Duodenal mucosa (tissue), 2 donors: ENCODE measurements at regions not wholly inside any gene's neighbourhood (a gene's known extent, or its start where the extent isn't known, plus 50 kb on each side); places are given as distances from the start of the nearest gene placed in this dataset.

Experiments
- H3K27ac ChIP-seq: one replicate; pipeline ENCODE4 v1.7.0; 2013; ENCODE audit warnings: low read depth, low read length
- H3K27me3 ChIP-seq, 2 donors: one replicate each; pipeline ENCODE4 v1.7.0; 2013; ENCODE audit warnings: low read length in 2 of 2, control low read depth in 1 of 2; ENCODE audit not compliant: insufficient read depth in 2 of 2, control insufficient read depth in 1 of 2
- H3K36me3 ChIP-seq, 2 donors: one replicate each; pipeline ENCODE4 v1.7.0; 2013; ENCODE audit warnings: low read length in 2 of 2, control low read depth in 1 of 2; ENCODE audit not compliant: insufficient read depth in 2 of 2, control insufficient read depth in 1 of 2
- H3K4me1 ChIP-seq, 2 donors: one replicate each; pipeline ENCODE4 v1.7.0; 2013; ENCODE audit warnings: low read length in 2 of 2, control low read depth in 1 of 2; ENCODE audit not compliant: insufficient read depth in 2 of 2, control insufficient read depth in 1 of 2
- H3K4me3 ChIP-seq, 2 donors: one replicate each; pipeline ENCODE4 v1.7.0; 2013; ENCODE audit warnings: low read length in 2 of 2, low read depth in 1 of 2
- H3K9ac ChIP-seq, 2 donors: one replicate each; pipeline ENCODE4 v1.7.0; 2013; ENCODE audit warnings: low read length in 2 of 2, low read depth in 1 of 2
- H3K9me3 ChIP-seq, 2 donors: one replicate each; pipeline ENCODE4 v1.7.0; 2013; ENCODE audit warnings: low read length in 2 of 2, control low read depth in 1 of 2; ENCODE audit not compliant: control insufficient read depth in 1 of 2

DNA sequence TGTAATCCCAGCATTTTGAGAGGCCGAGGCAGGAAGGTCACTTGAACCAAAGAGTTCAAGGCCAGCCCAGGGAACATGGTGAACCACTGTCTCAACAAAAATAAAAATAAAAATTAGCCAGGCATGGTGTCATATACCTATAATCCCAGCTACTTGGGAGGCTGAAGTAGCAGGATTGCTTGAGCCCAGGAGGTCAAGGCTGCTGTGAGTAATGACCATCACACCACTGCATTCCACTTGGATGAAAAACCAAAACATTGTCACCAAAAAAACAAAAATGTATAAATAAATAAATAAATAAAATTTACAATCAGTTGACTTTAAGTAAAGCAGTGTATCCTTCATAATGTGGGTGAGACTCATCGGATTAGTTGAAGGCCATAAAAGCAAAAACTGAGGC, 541.4 kb downstream of the CSNK1G3 start:
- Histone ChIP-seq H3K9me3 (no peaks in the 10 kb centered on the region), H3K4me1 (peaks cover 13 to 16% of the 10 kb centered on the region in 2 donors), H3K9ac (no peak overlapping the region), H3K27me3 (no peaks in the 10 kb centered on the region), H3K4me3 (no peak overlapping the region), H3K36me3 (no peaks in the 10 kb centered on the region), H3K27ac (no peak overlapping the region)

DNA sequence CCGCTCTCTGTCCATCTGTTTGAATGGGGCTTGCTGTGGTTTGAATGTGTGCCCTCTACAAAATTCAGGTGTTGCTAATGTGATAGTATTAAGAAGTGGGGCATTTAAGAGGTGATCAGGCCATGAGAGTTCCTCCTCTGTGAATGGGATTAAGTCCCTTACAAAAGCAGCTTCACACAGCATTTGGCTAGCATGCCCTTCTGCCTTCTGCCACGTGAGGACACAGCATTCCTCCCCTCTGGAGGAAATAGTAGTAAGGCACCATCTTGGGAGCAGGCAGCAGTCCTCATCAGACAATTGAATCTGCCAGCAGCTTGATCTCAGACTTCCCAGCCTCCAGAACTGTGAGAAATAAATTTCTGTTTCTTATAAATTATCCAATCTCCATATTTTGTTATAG, 540.2 kb downstream of the CSNK1G3 start:
- no peaks in the 10 kb centered on the region for H3K9me3 ChIP-seq
- H3K36me3 ChIP-seq, result no peaks in the 10 kb centered on the region
- no peaks in the 10 kb centered on the region for H3K27me3 ChIP-seq
- peaks cover 7 to 8% of the 10 kb centered on the region in 2 donors for H3K4me1 ChIP-seq
- H3K4me3 ChIP-seq, result no peak overlapping the region
- no peak overlapping the region for H3K9ac ChIP-seq
- H3K27ac ChIP-seq, result no peak overlapping the region

DNA sequence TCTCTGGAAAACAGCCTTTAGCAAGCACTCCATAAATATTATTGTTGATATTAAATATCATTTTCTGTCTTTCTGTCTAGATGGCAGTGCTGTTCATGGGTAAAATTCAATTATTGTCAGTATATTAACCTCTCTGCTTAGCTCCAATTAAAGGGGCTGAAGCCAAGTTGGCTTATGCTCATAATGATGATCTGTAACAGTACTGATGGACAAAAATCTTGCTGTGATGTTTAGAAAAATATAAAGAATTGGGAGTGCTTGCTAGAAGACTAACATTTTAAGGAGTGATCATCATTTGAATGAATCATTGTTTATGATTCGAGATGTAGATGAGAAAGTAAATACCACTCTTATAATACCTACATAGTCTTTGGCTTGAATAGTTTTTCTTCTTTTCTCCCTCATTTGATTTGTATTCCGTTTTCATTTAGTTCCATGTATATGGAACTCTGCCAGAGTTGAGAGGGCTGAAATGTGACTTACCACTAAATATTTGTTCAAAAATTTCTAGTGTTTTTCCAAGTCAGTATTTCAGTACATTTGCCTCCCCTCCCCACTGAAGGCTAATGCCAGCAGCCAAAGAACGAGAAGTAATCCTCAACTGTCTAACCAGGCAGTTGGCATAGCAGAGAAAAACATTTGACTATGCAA, 538.3 kb downstream of the CSNK1G3 start:
- H3K27ac ChIP-seq, result no peak overlapping the region
- no peaks in the 10 kb centered on the region for H3K4me1 ChIP-seq
- no peaks in the 10 kb centered on the region for H3K36me3 ChIP-seq
- no peaks in the 10 kb centered on the region for H3K9me3 ChIP-seq
- H3K27me3 ChIP-seq, result no peaks in the 10 kb centered on the region
- H3K4me3 ChIP-seq, result no peak overlapping the region
- no peak overlapping the region for H3K9ac ChIP-seq

DNA sequence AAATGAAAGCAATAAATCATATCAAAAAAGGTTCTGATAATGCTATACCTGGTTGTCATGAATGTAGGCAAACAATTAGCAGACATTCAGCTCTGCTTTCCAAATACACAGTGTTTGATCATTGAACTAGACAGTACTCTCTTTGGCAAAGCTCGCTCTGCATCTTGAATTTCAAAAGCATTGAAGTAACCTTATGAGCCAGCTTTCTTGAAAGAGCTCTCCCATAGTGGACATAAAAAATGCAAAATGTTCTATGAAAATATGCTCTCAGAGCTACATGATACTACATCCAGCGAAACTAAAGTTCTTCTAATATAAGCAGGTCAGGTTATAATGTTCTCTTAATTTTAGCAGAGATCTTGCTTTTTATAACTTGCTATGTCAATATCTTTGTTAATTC, 533.4 kb downstream of the CSNK1G3 start:
- H3K4me3 ChIP-seq, result no peak overlapping the region
- no peak overlapping the region for H3K9ac ChIP-seq
- no peaks in the 10 kb centered on the region for H3K9me3 ChIP-seq
- H3K27me3 ChIP-seq, result no peaks in the 10 kb centered on the region
- H3K4me1 ChIP-seq, result no peaks in the 10 kb centered on the region
- H3K36me3 ChIP-seq, result no peaks in the 10 kb centered on the region
- H3K27ac ChIP-seq, result no peak overlapping the region

DNA sequence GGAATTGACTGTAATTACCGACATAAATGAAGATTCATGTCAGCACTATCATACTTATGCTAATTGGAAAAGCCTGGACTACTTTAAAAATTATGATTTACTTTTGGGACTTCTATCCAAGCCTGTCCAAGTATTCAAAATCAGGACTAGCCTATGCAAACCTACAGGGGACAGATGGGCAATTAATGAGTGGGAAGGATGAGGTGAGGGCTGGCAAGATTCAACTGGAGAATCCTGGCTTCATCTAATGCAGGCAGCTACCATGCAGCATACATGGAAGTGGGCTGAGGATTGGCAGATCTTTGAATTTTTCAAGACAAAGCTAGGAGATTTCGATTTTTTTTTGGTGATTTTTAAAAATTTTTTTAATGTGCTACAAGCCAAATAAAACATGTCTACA, 532.6 kb downstream of the CSNK1G3 start:
- no peaks in the 10 kb centered on the region for H3K36me3 ChIP-seq
- no peaks in the 10 kb centered on the region for H3K9me3 ChIP-seq
- H3K9ac ChIP-seq, result no peak overlapping the region
- H3K27me3 ChIP-seq, result no peaks in the 10 kb centered on the region
- H3K4me1 ChIP-seq, result no peaks in the 10 kb centered on the region
- H3K4me3 ChIP-seq, result no peak overlapping the region
- H3K27ac ChIP-seq, result no peak overlapping the region

DNA sequence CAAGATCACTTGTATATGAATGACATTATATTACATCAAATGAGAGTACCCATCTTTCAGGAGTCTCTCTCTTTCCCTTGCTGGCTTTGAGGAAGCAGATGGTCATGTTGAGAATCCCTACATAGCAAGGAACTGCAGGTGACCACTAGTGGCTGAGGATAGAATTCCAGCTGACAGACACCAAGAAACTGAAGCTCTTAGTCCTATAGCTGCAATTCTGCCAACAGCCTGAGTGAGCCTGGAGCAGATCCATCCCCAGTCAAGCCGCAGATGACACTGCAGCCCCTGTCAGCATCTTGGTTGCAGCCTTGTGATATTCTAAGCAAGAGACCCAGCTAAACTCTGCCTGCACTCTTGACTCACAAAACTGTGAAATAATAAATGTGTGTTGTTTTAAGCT, 531.5 kb downstream of the CSNK1G3 start:
- Histone ChIP-seq H3K4me3 (no peak overlapping the region), H3K27ac (no peak overlapping the region), H3K27me3 (no peaks in the 10 kb centered on the region), H3K4me1 (no peaks in the 10 kb centered on the region), H3K36me3 (no peaks in the 10 kb centered on the region), H3K9me3 (no peaks in the 10 kb centered on the region), H3K9ac (no peak overlapping the region)

DNA sequence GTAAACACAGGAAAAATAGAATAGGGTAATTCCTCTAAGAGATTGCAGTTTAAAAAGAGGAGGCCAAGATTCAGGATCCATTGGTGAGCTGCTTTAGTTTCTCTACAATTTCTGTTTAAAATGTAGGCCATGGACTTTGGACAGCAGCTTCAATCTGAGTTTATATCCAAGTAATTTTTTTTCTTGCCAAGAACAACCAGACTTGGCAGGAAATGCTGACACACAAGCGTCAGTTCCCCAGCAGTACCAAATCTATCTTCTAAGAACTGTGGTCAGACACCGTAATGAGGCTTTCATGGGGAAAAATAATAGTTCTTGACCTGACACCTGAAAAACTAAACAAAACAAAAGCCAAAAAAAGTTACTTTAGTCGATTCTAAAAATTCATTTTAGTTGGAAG, 528.8 kb downstream of the CSNK1G3 start:
- Histone ChIP-seq H3K36me3 (no peaks in the 10 kb centered on the region), H3K27me3 (no peaks in the 10 kb centered on the region), H3K27ac (no peak overlapping the region), H3K4me1 (no peaks in the 10 kb centered on the region), H3K9me3 (no peaks in the 10 kb centered on the region), H3K9ac (no peak overlapping the region), H3K4me3 (no peak overlapping the region)

DNA sequence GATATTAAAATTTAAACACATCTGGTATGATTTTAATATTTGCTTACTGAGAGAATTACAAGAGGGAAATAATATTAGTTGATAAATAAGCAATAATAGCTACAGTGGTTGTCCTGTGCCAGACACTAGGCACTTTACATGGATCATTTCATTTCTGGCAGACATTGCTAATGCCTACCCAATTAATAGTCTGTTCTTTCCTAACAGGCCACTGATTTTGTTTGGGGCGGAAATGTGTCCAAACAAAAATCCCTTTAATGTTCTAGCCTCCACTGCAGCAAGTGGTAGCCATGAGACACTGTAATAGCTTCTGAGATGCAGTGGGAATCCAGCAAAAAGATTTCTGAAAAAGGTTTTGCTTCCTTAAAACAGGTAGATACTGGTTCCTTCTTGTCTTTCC, 527.4 kb downstream of the CSNK1G3 start:
- Histone ChIP-seq H3K9ac (no peak overlapping the region), H3K27me3 (no peaks in the 10 kb centered on the region), H3K9me3 (no peaks in the 10 kb centered on the region), H3K36me3 (no peaks in the 10 kb centered on the region), H3K4me3 (no peak overlapping the region), H3K4me1 (no peaks in the 10 kb centered on the region), H3K27ac (no peak overlapping the region)

DNA sequence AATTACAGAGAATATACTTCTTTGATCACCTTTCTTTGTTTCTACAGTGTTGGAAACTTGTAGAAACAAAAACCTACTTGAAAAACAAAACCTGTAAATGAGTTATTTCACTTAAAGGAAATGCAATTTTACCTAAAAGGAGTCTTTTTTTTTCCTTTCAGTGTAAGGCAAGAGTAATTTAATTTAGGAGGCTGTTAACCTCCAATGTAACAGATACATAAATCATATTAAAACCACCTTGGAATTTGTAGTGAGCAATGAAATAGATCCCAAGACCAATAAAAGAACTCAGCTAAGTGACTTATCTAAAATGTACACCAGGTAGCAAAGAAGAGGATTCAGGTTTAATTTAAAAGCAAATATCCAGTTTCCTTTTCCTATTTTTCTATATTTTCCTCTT, 524.8 kb downstream of the CSNK1G3 start:
- H3K4me1 ChIP-seq, result no peaks in the 10 kb centered on the region
- no peak overlapping the region for H3K9ac ChIP-seq
- no peak overlapping the region for H3K27ac ChIP-seq
- H3K9me3 ChIP-seq, result no peaks in the 10 kb centered on the region
- H3K36me3 ChIP-seq, result no peaks in the 10 kb centered on the region
- no peak overlapping the region for H3K4me3 ChIP-seq
- no peaks in the 10 kb centered on the region for H3K27me3 ChIP-seq

DNA sequence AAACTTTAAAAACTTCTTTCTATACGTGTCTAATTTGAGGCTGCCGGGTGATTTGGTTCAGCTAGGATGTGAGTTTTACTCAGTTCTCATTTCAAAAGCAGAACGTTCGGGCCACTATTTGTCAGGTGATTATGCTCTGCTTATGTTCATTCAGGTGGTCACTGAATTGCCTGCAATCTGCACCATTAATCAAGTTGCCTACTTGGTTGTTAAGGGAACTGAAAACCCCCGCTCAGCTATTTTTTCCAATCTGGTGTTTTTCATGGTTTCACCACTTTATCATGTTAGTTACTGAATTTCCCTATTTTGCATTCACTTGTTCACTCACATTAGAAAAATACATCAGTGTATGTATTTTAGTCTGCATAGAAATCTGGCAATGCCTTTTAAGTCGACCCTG, 523.0 kb downstream of the CSNK1G3 start:
- Histone ChIP-seq H3K4me3 (no peak overlapping the region), H3K4me1 (no peaks in the 10 kb centered on the region), H3K9me3 (no peaks in the 10 kb centered on the region), H3K27me3 (no peaks in the 10 kb centered on the region), H3K36me3 (no peaks in the 10 kb centered on the region), H3K9ac (no peak overlapping the region), H3K27ac (no peak overlapping the region)
